ENCODE measurements at regions not wholly inside any gene's neighbourhood (a gene's known extent, or its start where the extent isn't known, plus 50 kb on each side); places are given as distances from the start of the nearest gene placed in this dataset.

DNA sequence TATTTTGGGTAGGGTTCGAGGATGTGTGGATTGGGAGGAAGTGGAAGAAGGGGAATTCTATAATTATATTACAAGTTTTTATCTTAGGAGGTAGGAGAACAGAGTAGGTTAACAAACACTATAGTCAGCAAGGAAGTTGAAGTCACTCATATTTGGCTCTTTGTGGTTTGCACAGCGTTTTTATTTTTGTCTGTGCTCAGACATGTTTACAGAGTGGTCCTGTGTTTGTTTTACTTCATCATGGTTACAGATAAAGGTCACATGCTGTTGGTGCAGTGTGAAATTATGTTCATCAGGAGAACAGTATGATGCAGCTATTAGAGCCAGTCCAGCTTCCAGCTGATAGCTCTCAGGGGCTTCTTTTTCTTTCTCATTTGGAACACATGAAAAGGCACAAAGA is 299.9 kb upstream of the SFRP2 start:
- no peak for DNase-seq

DNA sequence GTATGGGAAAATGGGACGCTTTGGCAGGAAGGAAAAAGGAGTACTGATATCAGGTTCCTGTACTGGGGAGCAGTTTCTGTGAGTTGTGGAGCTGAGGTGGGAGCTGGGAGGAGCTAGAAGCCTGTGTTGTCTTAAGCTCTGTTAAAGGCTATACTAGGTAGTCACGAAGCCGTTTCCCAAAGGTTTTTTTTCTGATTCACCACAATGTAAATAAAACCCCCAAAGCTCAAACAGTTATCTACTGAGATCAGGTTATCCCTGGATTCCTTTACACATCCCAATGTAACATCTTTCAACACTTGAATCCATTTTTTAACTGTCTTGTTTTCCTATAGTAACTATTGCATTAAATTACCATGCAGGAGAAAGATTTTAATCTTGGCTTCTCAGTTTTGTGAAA is 297.4 kb upstream of the SFRP2 start:
- DNase-seq, result no peak

DNA sequence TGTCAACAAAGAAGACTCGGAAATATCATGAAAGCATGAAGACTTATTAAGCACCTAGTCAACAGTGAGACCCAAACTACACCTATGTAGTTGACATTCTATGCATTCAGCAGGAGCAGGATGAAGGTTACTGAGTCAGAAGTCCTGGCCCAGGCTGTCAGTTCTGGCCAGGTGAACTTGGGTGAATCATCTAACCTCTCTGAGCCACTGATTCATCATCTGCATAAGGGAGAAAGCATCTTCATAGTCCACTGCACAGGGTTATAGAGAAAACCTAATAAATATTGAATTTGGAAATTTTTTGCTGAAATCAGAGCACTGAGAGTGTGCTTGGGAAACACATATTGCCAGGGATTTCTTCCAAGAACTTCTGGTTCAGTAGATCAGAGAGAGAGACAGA is 296.0 kb upstream of the SFRP2 start:
- no peak for DNase-seq

DNA sequence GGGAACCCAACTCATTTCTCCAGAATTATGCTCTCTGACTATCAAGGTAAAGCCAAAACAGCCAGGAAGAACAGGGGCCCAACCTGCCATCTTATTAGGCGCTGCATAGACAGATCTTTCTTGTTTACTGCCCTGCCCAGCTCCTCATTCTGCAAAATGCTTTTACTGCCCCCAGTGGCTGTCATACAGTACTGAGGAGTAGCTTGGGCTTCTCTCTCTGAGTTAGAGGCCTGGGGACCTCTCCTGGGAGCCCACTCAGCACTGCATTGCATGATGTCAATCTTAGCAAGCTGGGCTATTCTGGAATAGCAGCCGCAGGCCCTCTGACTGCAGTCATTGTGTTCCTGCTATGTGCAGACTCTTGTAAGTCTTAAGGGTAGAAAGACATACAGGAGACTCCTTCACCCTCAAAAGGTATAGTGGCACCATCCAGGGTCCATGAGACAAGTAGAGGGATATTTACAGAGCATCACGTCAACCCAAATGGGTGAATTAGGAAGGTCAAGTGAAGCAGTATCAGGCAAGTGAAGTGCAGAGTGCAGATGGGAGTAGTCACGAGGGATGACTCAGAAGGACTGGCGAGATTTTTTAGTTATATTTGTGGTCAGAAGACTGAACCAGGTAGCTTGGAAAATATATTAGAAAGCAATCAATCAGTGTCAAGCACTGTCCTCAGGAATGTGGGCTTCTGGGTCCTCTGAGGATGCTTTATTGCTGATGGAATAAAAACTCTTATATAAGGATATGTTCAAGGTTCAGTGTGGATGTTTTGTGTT is 294.1 kb upstream of the SFRP2 start:
- no peak for DNase-seq

DNA sequence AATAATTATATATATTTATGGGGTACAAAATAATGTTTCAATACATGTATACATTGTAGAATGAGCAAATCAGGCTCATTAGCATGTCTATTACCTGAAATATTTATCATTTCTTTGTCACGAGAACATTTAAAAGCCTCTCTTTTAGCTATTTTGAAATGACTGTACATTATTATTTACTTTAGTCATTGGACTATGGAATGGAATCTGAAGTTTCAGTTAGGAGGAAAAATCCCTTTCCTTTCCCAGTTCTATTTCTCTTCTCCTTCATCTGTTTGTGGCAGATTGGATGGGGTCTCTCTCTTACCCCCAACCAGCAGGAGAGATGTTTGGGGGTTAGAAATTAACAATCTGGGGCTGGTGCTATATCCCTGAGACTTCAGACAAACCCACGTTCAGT is 292.5 kb upstream of the SFRP2 start:
- DNase-seq, result no peak

DNA sequence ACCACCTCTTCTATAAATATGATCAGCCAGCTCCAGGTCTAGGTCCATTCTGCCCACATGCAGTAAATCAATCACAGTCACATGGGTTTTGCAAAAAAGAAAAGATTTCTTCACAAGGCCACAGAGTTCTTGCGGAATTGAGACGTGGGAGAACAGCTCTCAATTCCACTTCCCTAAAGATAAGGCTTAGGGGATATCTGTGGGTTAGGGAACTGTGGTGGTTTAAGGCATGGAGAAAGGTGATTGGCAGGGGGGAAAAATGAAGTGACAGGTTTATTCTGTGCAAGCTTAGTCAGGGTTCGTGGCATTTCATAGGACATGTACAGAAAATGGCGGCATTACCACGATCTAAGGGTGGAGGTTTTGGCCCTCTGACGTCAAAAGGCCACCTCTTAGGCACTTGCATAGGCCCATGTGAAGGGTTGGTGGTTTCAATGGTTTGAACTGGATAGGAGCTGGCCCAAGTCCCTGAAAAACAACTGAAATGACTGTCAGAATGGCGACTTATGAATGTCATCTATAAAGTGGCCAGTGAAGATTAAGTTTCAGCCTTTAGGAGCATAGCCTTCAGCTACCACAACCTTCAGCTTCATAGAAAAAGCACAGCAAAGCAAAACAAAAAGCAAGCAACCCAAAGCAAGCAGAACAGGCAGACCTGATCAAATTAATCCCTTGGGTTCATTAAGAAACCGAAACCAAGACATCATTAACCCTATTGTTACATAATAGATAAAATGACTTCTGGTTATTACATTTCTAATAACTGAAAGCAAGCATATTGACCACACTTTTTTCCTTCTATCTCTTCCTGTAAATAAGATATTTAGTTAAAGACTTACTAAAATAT is 289.8 kb upstream of the SFRP2 start:
- DNase-seq, result no peak

DNA sequence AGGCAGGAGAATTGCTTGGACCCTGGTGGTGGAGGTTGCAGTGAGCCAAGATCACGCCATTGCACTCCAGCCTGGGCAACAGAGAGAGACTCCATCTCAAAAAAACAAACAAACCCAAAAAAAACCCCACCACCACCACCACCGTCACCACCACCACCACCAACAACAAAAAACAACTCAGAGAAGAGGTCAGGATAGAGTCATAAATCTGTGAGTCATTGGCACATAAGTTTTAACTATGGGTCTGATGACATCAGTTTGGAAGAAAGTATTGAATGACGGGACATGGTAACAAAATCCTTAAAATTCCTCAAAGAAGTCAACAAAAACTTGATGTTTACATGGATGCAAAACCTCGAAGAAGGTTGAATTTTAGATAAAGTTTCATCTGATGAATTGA is 288.0 kb upstream of the SFRP2 start:
- DNase-seq, result no peak

DNA sequence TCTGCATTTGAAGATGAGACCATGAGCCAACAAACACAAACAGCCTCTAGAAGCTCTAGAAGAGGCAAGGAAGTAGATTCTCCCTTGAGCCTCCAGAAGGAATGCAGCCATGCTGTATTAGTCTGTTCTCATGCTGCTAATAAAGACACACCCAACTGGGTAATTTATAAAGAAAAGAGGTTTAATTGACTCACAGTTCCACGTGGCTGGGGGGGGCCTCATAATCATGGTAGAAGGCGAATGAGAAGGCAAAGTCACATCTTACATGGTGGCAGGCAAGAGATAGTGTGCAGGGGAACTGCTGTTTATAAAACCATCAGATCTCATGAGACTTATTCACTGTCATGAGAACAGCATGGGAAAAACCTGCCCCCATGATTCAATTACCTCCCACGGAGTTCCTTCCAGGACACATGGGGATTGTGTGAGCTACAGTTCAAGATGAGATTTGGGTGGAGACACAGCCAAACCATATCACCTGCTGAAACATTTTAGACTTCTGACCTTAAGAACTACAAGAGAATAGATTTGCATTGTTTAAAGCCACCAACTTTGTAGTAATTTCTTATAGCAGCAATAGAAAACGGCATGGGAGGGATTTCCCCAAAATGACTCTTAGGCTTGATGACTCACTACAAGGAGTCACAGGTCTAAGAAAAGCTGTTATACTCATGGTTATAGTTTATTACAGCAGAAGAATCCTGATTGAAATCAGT is 284.4 kb upstream of the SFRP2 start:
- DNase-seq, result no peak

DNA sequence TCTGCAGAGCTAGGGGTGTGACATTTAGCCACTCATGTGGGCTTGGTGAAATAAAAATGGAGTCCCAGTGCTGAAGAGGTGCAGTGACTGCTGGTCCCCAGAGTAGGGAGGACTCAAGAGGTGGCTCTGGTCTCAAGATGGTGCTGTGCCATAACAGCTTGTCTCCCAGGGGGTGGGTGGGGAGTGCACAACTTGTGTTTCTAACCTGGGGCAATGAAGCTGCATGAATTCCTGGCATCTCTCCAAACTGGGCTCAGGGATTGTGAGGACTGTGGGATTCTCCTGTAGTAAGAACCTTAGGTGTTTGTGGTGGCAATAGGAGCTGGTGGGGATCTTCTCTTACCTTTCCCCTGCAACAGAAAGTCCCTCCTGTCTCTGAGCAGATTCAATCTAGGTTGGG is 278.9 kb upstream of the SFRP2 start:
- no peak for DNase-seq

DNA sequence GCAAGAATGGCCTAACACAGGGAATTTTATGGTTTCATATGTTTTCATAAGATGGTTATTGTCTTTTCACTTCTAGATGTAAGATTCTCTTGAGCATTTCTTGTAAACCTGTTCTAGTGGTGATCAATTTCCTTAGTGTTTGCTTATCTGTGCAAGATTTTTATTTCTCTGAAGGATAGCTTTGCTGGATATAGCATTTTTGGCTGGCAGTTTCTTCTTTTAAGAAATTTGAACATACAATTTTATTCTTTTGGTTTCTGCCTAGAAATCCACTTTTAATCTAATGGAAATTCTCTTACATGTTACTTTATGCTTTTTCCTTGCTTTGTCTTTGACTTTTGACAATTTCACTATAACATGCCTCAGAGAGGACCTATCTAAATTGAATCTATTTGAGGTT is 276.5 kb upstream of the SFRP2 start:
- no peak for DNase-seq

DNA sequence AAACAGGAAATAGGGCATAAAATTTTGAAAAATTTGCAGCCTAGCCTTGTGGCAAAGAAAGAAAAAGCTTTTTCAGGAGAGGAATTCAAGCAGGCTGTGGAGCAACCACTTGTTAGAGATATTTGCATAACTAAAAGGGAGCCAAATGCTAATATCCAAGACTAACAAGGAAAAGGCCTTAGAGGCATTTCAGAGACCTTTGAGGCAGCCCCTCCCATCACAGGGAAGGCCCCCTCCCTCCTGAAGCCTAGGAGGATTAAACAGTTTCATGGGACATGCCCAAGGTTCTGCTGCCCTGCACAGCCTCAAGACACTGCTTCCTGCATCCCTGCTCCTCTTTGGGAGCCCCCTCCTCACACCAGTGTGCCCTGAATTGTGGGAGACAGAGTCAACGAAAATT is 275.4 kb upstream of the SFRP2 start:
- no peak for DNase-seq

DNA sequence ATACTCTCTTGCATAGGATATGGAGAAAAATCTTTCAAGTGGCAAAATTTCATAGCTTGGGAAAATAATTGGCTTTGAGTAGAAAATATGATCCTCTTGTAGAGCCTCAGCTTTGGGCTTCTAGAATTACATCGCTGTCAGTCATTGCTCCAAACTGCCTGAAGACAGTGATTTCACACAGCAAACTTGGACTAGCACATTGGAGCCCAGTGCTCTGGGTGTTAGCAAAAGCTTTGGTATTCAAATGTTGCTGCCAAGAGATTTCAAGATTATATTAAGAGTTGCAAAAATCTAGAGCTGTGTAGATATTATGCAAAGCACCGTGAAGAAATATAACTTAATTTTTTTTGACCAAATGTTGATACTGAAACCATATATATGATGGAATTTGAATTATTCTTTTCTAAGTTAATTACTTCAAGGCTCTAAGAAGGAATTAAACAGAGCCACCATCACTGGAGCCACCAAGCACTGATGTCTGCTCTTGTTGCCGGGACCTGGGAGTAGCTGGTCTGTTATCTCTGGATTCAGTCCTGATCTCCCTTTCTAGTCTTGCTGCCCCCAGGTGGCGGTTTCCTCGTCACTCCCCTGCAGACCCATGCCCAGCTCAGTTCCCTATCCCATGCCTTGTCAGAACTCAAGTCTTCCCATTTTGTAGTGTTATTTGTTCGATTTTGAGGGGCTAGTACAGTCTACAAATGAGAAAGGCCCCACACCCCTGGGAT is 260.7 kb upstream of the SFRP2 start:
- no peak for DNase-seq

DNA sequence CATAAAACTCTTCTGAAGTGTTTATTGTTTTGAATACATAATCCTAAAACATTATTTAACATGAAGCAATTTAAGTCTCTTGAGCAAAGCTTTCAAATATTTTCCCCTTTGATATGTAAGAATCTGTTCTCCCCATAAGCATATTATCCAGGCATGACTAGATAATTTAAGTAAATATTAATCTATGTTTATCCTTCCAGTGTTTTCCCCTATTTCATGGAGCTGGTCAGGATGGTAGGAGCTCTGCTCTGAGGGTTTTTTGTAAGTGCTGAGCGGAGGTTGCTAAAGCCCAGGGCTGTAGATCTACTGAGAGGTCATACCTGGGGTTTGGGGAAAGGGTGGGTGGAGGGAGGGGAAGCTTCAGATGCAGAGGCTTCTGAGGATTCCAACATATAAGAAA is 258.9 kb upstream of the SFRP2 start:
- no peak for DNase-seq

DNA sequence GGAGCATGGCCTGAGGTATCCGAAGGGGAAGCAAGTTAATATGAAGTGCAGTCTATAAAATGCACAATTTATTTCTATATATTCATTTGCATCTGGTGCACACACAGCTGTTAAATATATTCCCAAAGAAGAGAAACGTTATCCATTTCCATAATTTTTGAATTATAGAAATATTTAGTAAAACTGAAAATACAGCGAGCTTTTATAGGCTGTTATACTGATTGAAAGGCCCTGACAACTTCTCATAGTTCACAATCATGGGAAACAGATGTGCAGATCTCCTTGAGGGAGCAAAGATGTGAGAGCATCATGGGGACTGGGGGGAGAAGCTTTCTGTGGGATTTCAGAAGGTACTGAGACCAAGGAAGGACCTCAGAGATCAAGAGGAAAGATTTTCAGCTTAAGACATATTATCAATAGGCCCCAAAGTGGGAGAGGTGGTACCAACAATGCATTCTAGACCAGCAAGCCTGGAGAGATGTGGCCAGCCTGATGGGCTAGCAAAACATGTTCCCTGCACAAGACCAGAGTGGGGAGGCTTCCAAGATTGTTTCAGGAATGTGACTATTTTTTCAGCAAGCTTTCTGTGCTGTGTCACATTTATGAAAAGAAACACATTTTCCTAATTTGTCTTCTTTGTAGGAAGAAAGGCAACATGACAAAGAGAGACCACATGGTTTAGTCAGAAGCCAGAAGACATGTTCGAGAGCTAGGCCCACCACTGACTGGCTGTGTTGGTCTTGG is 256.0 kb upstream of the SFRP2 start:
- DNase-seq, result no peak

DNA sequence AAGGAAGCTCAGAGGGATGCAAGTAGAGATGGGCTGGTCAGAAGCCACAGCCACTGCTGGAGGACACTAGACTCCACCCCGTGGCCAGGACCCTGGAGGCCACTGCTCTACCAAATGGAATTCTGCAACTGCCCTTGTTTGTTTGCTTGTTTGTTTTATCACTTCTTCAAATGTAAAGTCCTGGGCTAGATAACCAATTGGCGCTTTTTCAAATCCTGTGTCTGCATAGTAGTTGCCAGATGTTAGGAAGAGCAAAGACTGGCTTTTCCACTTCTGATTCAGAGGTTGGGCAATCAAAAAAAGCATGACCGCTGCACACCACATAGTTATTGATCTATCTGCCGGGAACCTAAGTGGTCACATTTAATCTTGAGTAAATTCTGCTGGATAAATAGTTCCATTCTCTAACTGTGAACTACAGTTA is 255.2 kb upstream of the SFRP2 start:
- DNase-seq, result no peak

DNA sequence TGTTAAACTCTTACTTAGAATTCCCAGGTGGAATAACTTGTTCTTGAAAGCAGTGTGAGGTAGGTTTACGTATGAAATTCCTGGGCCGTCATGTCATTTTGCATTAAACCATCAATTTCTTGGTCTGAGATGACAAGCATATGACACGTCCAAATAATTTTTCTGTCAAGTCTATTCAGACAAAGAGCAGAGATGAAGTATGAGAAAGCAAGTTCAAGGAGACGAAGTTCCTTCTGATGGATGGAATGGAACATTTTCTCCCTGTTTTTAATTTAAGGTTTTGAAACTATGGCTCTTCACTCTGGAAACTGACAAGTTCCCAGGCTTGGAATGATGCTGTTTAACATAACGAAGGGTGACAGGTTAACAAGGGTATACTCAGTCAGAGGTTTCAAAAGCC is 252.8 kb upstream of the SFRP2 start:
- DNase-seq, result no peak

DNA sequence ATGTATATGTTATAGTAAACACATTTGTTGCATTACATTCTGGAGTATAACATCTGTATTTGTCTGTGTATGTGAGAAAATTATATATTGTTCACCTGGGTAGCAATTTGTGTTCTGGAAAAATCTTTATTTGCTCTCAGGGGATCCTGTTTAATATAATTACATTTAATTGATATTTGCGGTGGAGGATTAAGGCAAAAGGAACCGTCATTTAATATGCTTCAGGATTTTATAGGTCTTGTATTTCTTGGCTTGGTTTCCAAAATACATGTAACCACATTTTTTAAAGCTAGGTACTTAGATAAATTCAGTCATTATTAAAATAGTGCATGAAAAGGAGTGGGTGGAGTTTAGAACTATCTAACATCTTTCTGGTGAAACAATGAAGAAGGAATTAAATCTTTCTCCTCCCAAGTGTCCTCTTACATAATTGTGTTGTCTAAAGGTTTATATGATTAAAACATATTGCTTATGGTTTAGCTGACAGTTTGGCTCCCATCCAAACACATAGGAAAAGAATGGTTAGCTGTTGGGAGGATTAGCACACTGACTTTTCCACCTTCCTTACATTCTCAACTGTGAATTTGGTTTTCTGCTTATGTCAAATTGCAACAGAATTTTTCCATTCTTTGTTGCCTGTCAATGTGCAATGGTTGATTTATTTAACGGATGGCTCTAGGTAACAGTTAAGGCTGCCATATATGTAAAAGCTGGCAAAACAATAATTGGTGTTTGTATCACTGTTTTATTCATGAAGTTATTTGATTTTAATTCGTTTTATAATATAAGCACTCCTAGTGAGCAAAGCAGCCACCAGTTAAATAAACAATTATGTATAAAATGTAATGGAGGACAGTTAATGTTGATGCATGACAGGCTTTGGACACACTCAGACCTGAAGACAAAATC is 250.8 kb upstream of the SFRP2 start:
- DNase-seq, result no peak

DNA sequence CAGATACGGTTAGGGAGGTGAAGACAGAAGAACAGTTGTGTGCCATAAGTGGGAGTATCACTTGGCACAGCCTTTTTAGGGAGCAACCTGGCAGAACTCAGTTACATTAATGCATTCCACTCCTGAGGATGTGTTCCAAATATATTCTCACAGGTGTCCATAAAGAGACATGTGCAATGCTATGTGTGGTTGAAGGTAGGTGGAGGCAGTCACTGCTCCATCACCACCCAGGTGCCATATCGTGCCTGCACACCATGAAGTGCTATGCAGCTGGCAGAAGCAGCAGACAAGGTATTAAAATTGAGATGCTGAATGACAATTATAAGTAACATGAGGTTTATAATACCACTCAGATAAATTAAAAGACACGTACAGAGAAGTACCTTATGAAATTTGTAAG is 248.0 kb upstream of the SFRP2 start:
- no peak for DNase-seq

DNA sequence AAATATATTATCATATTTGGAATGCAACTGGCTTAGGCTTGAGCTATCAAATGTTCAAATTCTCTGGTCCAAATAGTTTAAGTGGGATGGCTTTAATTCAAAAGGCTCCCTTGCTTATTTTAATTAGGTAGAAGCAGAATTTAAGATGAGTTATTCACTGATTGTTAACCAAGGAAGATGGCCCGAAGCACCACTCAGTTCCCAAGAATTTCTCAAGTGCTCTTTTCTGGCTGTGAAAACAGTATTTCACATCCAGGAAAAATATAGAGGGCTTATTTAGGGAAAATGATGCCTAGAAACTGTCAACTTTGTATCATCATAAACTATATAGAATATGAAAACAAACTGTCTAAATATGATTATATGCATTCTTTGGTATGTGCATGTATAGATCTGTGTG is 246.5 kb upstream of the SFRP2 start:
- DNase-seq, result no peak

DNA sequence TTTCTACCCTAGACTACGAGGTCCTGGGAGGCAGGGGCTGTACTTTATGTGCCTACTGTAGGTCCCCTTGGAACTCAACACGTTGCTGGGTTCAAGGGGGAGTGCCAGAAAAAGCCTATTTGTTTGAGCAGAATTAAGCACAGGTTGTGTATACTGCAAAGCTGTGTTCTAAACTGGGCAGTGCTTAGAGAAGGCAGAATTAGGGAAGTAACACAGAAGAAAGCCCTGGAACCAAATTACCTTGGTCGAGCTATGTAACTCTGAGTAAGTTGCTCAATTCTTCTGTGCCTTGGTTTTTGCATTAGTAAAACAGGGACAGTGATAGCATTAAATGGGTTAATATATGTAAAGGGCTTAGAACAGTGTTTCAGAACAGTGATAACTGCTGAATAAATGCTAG is 245.0 kb upstream of the SFRP2 start:
- no peak for DNase-seq
